Tibial nerve (tissue), 4 donors: ENCODE measurements at regions not wholly inside any gene's neighbourhood (a gene's known extent, or its start where the extent isn't known, plus 50 kb on each side); places are given as distances from the start of the nearest gene placed in this dataset.

Experiments used
- DNase-seq, 2 donors: peaks; one replicate each; pipeline ENCODE4 v3.0.0-alpha.2; 2019; ENCODE audit warnings: low spot score in 2 of 2
- H3K27ac ChIP-seq, 4 donors: fragments of 200-600 bp; sonication (generic) in 3 of 4; one replicate each; pipeline ENCODE4 v1.5.1; 2017 to 2019; ENCODE audit warnings: mild to moderate bottlenecking in 1 of 4
- H3K27me3 ChIP-seq, 2 donors: fragments of 200-600 bp; sonication (generic) in 1 of 2; one replicate each; pipeline versions ENCODE4 v1.5.1 to v1.6.0; 2017 to 2019
- H3K36me3 ChIP-seq, 3 donors: fragments of 200-600 bp; sonication (generic); one replicate each; pipeline ENCODE4 v1.5.1; 2018 to 2019
- H3K4me1 ChIP-seq, 4 donors: fragments of 200-600 bp; sonication (generic) in 3 of 4; one replicate each; pipeline ENCODE4 v1.5.1; 2017 to 2019
- H3K4me3 ChIP-seq, 4 donors: fragments of 200-600 bp; sonication (generic) in 3 of 4; one replicate each; pipeline ENCODE4 v1.5.1; 2017 to 2019; ENCODE audit warnings: mild to moderate bottlenecking in 1 of 4, moderate library complexity in 1 of 4
- H3K9me3 ChIP-seq, 4 donors: fragments of 200-600 bp; sonication (generic) in 3 of 4; one replicate each; pipeline ENCODE4 v1.5.1; 2017 to 2019
- EP300 ChIP-seq, 2 donors: sonication (generic); formaldehyde crosslinking; IDR thresholded peaks; one replicate each; pipeline ENCODE4 v1.6.1; 2017; ENCODE audit warnings: antibody characterized with exemption in 2 of 2, mild to moderate bottlenecking in 1 of 2
- POLR2A ChIP-seq, 2 donors: fragments of 450-650 bp; IDR thresholded peaks; one replicate each; pipeline ENCODE4 v1.6.1; 2017; ENCODE audit warnings: antibody characterized with exemption in 2 of 2, mild to moderate bottlenecking in 2 of 2, moderate library complexity in 2 of 2
- WGBS, 2 donors: methylation state at CpG; one replicate each; pipeline ENCODE4 v1.1.5; 2018; 5-methylcytosine and 5-hydroxymethylcytosine counted together
- TF ChIP-seq, protein P1 (sequence below), 5 experiments: fragments of 200-600 bp in 3 of 5; fragments of 450-650 bp in 2 of 5; sonication (generic) in 3 of 5; IDR thresholded peaks; one replicate each; pipeline ENCODE4 v1.5.1; 2016 to 2019; ENCODE audit warnings: antibody characterized with exemption in 5 of 5, mild to moderate bottlenecking in 3 of 5, moderate library complexity in 2 of 5

DNA sequence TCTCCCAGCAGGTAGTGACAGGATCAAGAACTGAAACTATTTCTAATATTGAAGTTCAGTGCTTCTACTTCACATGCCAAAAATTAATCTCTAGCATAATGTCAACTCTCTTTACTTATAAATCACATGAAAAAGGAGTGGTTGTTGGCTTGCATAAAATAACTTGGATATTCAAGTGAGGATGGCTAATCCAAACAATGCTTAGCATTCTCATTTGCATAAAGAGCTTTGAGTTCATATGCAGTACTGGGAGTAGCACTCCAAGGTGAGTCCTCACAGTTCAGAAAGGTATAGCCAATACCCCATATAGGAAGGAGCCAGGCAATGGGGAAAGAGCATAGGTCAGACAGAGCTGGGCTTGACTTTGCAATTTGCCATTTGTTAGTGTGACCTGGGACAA lies 149.3 kb downstream of the PCTP start:
- no peak for DNase-seq
- TF ChIP-seq EP300 (IDR thresholded peaks at IDR 0.05): no peak
- no peak for TF ChIP-seq POLR2A (IDR thresholded peaks at IDR 0.05)
- TF ChIP-seq, protein P1, sequence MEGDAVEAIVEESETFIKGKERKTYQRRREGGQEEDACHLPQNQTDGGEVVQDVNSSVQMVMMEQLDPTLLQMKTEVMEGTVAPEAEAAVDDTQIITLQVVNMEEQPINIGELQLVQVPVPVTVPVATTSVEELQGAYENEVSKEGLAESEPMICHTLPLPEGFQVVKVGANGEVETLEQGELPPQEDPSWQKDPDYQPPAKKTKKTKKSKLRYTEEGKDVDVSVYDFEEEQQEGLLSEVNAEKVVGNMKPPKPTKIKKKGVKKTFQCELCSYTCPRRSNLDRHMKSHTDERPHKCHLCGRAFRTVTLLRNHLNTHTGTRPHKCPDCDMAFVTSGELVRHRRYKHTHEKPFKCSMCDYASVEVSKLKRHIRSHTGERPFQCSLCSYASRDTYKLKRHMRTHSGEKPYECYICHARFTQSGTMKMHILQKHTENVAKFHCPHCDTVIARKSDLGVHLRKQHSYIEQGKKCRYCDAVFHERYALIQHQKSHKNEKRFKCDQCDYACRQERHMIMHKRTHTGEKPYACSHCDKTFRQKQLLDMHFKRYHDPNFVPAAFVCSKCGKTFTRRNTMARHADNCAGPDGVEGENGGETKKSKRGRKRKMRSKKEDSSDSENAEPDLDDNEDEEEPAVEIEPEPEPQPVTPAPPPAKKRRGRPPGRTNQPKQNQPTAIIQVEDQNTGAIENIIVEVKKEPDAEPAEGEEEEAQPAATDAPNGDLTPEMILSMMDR (IDR thresholded peaks at IDR 0.05): no peak

DNA sequence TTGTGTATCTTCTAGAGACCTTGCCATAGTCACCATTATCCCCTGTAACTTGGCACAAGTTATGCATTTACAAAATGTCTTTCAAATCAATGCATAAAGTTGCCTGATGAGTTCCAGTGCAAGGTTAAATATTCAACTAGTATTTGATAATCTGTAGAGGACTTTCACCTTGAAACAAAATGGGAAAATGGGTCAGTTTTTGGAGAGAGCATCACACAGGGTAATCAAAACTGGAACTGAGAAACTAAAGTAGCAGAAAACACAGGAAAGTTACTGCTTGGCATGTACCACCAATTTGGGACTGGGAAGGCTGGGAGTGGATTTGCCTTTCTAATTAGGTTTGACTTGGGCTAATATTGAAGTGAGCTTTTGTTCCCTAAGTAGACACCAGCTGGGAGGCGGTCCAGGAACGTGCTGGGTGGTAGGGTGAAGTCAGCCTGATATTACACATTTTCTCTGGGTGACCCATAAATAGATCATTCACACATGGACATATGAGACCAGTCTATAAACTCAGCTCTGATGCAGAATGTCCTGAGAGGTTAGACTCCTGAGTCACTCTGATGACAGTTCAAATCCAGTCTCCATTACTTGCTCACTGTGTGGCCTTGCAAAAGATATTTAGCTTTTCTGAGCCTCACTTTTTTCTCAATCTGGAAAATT lies 152.3 kb downstream of the PCTP start:
- Histone ChIP-seq H3K4me1 (no peaks in the 10 kb centered on the region), H3K36me3 (no peaks in the 10 kb centered on the region), H3K27me3 (no peaks in the 10 kb centered on the region), H3K4me3 (no peak overlapping the region), H3K9me3 (peaks cover 0 to 6% (median 0%) of the 10 kb centered on the region in 4 donors), H3K27ac (no peak overlapping the region)
- DNase-seq: no peak
- WGBS, 2 donors: 34 to 49% methylated on average over 2 of the region's 2 CpGs
- TF ChIP-seq POLR2A (IDR thresholded peaks at IDR 0.05) (no peak), EP300 (IDR thresholded peaks at IDR 0.05) (no peak)
- TF ChIP-seq, protein P1 (IDR thresholded peaks at IDR 0.05): no peak

More for the DNA sequence above, 149.3 kb downstream of the PCTP start:
- Histone ChIP-seq H3K4me1 (no peaks in the 10 kb centered on the region), H3K4me3 (no peak overlapping the region), H3K27me3 (no peaks in the 10 kb centered on the region), H3K36me3 (no peaks in the 10 kb centered on the region), H3K9me3 (no peaks in the 10 kb centered on the region), H3K27ac (no peak overlapping the region)

- Histone ChIP-seq H3K36me3 (no peaks in the 10 kb centered on the region), H3K27me3 (no peaks in the 10 kb centered on the region), H3K27ac (no peak overlapping the region), H3K4me1 (no peaks in the 10 kb centered on the region), H3K4me3 (no peak overlapping the region), H3K9me3 (peaks cover 0 to 6% (median 0%) of the 10 kb centered on the region in 4 donors)
- DNase-seq: no peak
- TF ChIP-seq, protein P1 (IDR thresholded peaks at IDR 0.05): no peak
- TF ChIP-seq EP300 (IDR thresholded peaks at IDR 0.05) (no peak), POLR2A (IDR thresholded peaks at IDR 0.05) (no peak)
- 96 to 98% methylated on average over 5 of the region's 5 CpGs for WGBS, 2 donors
Measured at GRCh38 chr17:55909776-55910175, 158.9 kb downstream of the PCTP start.

GRCh38 chr17:55911186-55911585 lies 160.3 kb downstream of the PCTP start:
- no peaks in the 10 kb centered on the region for H3K36me3 ChIP-seq
- TF ChIP-seq POLR2A (IDR thresholded peaks at IDR 0.05) (no peak), EP300 (IDR thresholded peaks at IDR 0.05) (no peak)
- TF ChIP-seq, protein P1 (IDR thresholded peaks at IDR 0.05): no peak
- H3K9me3 ChIP-seq: peaks cover 0 to 6% (median 0%) of the 10 kb centered on the region in 4 donors
- 71% methylated on average over 4 of the region's 4 CpGs; no CpG with 5 or more reads in 1 of the 2 donors for WGBS, 2 donors
- H3K27me3 ChIP-seq: no peaks in the 10 kb centered on the region
- DNase-seq: no peak
- H3K4me3 ChIP-seq: no peak overlapping the region
- no peaks in the 10 kb centered on the region for H3K4me1 ChIP-seq
- H3K27ac ChIP-seq: no peak overlapping the region

GRCh38 chr17:55925440-55925839 lies 174.6 kb downstream of the PCTP start:
- Histone ChIP-seq H3K27ac (no peak overlapping the region), H3K4me3 (no peak overlapping the region), H3K27me3 (no peaks in the 10 kb centered on the region), H3K36me3 (no peaks in the 10 kb centered on the region), H3K9me3 (peaks cover 0 to 13% (median 0%) of the 10 kb centered on the region in 4 donors), H3K4me1 (no peaks in the 10 kb centered on the region)
- WGBS, 2 donors: 100% methylated on average over 1 of the region's 1 CpG
- TF ChIP-seq, protein P1 (IDR thresholded peaks at IDR 0.05): no peak
- TF ChIP-seq EP300 (IDR thresholded peaks at IDR 0.05) (no peak), POLR2A (IDR thresholded peaks at IDR 0.05) (no peak)
- DNase-seq: no peak
